Gastrocnemius medialis (tissue), 4 donors: ENCODE measurements at regions not wholly inside any gene's neighbourhood (a gene's known extent, or its start where the extent isn't known, plus 50 kb on each side); places are given as distances from the start of the nearest gene placed in this dataset.

Experiments
- ATAC-seq, 2 donors: fragments of 150-250 bp; one replicate each; pipeline ENCODE4 v1.9.1; 2016
- DNase-seq, 2 donors: peaks; one replicate each; pipeline ENCODE4 v3.0.0-alpha.2; 2019
- H3K27ac ChIP-seq, 4 donors: fragments of 200-600 bp; sonication (generic); 1 replicate in 1 of 4; 2 replicates in 3 of 4; pipeline ENCODE4 v1.5.1; 2016 to 2018; ENCODE audit warnings: mild to moderate bottlenecking in 2 of 4, moderate library complexity in 1 of 4
- H3K27me3 ChIP-seq, 3 donors: fragments of 200-600 bp; sonication (generic) in 2 of 3; 1 replicate in 1 of 3; 2 replicates in 2 of 3; pipeline versions ENCODE4 v1.5.1 to v1.6.0; 2016 to 2019; ENCODE audit warnings: mild to moderate bottlenecking in 1 of 3, moderate library complexity in 1 of 3
- H3K36me3 ChIP-seq, 2 donors: fragments of 200-600 bp; sonication (generic) in 1 of 2; one replicate each; pipeline ENCODE4 v1.5.1; 2017 to 2018
- H3K4me1 ChIP-seq, 2 donors: fragments of 200-600 bp; sonication (generic) in 1 of 2; one replicate each; pipeline ENCODE4 v1.5.1; 2016 to 2017; ENCODE audit warnings: mild to moderate bottlenecking in 2 of 2
- H3K4me3 ChIP-seq, 4 donors: fragments of 200-600 bp; sonication (generic) in 3 of 4; 1 replicate in 1 of 4; 2 replicates in 3 of 4; pipeline ENCODE4 v1.5.1; 2016 to 2019; ENCODE audit warnings: mild to moderate bottlenecking in 2 of 4
- H3K9me3 ChIP-seq, 3 donors: fragments of 200-600 bp; sonication (generic) in 2 of 3; 1 replicate in 1 of 3; 2 replicates in 2 of 3; pipeline ENCODE4 v1.5.1; 2016 to 2019
- POLR2A ChIP-seq, 2 donors: fragments of 450-650 bp; IDR thresholded peaks; one replicate each; pipeline ENCODE4 v1.6.1; 2017; ENCODE audit warnings: antibody characterized with exemption in 2 of 2, mild to moderate bottlenecking in 2 of 2, moderate library complexity in 2 of 2
- in situ Hi-C, 4 donors: fragments of 200-750 bp; cut with MboI; loops; one replicate each; pipeline versions ENCODE4 v1.15.0 to v1.8.0; 2017; ENCODE audit warnings: low sequenced_read_pairs in 4 of 4
- intact Hi-C: fragments of 100-400 bp; cut with DNase I; formaldehyde crosslinking; loops from one replicate; pipeline ENCODE4 v1.15.1; 2023; ENCODE audit warnings: low total_unique reads
- TF ChIP-seq, protein P1 (sequence below), 5 experiments: fragments of 450-650 bp in 3 of 5; fragments of 200-600 bp in 2 of 5; sonication (generic) in 2 of 5; IDR thresholded peaks in 4 of 5; conservative IDR thresholded peaks in 1 of 5; 1 replicate in 4 of 5; 2 replicates in 1 of 5; pipeline ENCODE4 v1.5.1; 2016 to 2019; ENCODE audit warnings: antibody characterized with exemption in 5 of 5, mild to moderate bottlenecking in 3 of 5, moderate library complexity in 3 of 5

DNA sequence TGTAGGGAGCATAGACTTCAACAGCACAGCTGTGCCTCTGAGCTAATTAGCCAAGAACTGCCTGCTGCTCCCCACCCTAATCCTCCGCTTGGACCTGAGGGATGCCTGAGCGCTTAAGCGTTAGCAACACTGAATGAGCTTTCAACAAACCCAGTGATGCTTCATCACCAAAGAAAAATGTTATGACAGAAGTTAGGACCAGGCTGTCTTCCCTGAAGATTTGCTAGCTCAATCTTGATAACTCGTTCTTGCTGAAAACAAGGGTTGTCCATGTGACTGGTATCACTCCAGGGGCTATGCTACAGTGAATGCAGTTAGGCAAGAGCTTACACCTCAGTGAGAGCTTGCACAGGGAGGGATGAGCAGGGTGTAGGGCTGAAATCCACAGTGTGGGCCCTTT lies 190.7 kb upstream of the SIX2 start:
- peak; percentile 19 to 34 for DNase-seq
- Histone ChIP-seq H3K27me3 (no peaks in the 10 kb centered on the region), H3K9me3 (no peaks in the 10 kb centered on the region), H3K4me1 (no peaks in the 10 kb centered on the region), H3K27ac (no peak overlapping the region), H3K36me3 (no peaks in the 10 kb centered on the region), H3K4me3 (no peak overlapping the region)
- in situ Hi-C loops (no loop called here), intact Hi-C loops (no loop called here)
- TF ChIP-seq POLR2A (IDR thresholded peaks at IDR 0.05), result no peak
- TF ChIP-seq, protein P1, sequence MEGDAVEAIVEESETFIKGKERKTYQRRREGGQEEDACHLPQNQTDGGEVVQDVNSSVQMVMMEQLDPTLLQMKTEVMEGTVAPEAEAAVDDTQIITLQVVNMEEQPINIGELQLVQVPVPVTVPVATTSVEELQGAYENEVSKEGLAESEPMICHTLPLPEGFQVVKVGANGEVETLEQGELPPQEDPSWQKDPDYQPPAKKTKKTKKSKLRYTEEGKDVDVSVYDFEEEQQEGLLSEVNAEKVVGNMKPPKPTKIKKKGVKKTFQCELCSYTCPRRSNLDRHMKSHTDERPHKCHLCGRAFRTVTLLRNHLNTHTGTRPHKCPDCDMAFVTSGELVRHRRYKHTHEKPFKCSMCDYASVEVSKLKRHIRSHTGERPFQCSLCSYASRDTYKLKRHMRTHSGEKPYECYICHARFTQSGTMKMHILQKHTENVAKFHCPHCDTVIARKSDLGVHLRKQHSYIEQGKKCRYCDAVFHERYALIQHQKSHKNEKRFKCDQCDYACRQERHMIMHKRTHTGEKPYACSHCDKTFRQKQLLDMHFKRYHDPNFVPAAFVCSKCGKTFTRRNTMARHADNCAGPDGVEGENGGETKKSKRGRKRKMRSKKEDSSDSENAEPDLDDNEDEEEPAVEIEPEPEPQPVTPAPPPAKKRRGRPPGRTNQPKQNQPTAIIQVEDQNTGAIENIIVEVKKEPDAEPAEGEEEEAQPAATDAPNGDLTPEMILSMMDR (IDR thresholded peaks at IDR 0.05 in 4 of 5, conservative IDR thresholded peaks at IDR 0.05 in 1 of 5), result no peak
- peak in 1 of 2 donors; percentile 80 for ATAC-seq

DNA sequence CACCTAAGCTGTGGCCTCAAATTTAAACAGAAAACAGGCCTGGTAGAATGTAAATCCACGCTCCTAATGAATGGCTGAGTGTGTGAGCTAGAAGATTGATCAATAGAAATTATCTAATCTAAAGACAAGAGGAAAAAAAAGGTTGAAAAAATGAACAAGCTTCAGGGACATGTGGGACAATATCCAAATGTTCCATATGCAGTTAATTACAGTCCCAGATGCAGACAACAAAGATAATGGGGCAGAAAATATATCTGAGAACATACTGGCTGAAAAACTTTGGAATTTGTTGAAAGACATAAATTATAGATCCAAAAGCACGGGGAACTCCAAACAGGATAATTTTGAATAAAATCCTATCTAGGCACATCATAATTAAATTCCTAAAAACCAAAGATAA lies 186.7 kb upstream of the SIX2 start:
- TF ChIP-seq, protein P1 (IDR thresholded peaks at IDR 0.05 in 4 of 5, conservative IDR thresholded peaks at IDR 0.05 in 1 of 5), result no peak
- no peak for TF ChIP-seq POLR2A (IDR thresholded peaks at IDR 0.05)

DNA sequence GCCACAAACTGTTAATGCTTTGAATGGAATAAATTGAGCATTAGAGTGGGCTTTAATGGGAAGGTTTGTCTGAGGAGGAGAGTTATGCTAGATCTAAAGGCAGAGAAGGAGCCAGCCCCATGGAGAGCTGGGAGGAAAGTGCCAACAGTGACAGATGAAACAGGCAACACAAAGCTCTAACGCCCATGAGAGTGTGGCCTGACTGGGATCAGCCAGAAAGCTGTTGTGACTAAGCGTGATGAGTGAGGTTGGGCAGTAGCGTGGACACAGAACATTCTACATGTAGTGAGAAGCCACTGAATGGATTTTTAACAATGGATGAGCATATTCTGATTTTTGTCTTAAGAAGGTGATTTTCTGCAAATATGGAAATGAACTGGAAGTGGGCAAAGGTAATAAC lies 185.3 kb upstream of the SIX2 start:
- H3K27ac ChIP-seq, result no peak overlapping the region
- DNase-seq, result no peak
- intact Hi-C loops, result no loop called here
- no peaks in the 10 kb centered on the region for H3K9me3 ChIP-seq
- in situ Hi-C loops, result no loop called here
- H3K36me3 ChIP-seq, result no peaks in the 10 kb centered on the region
- no peak overlapping the region for H3K4me3 ChIP-seq
- TF ChIP-seq POLR2A (IDR thresholded peaks at IDR 0.05), result no peak
- TF ChIP-seq, protein P1 (IDR thresholded peaks at IDR 0.05 in 4 of 5, conservative IDR thresholded peaks at IDR 0.05 in 1 of 5), result no peak
- H3K4me1 ChIP-seq, result peaks cover 0 to 12% of the 10 kb centered on the region in 2 donors
- H3K27me3 ChIP-seq, result peaks cover 0 to 4% (median 0%) of the 10 kb centered on the region in 3 donors
- no peak for ATAC-seq

More for the DNA sequence above, 186.7 kb upstream of the SIX2 start:
- Histone ChIP-seq H3K4me3 (no peak overlapping the region), H3K9me3 (no peaks in the 10 kb centered on the region), H3K36me3 (no peaks in the 10 kb centered on the region), H3K27me3 (peaks cover 0 to 4% (median 0%) of the 10 kb centered on the region in 3 donors), H3K27ac (no peak overlapping the region), H3K4me1 (peaks cover 0 to 10% of the 10 kb centered on the region in 2 donors)
- in situ Hi-C loops, result no loop called here
- ATAC-seq (no peak), DNase-seq (no peak)
- intact Hi-C loops, result no loop called here

DNA sequence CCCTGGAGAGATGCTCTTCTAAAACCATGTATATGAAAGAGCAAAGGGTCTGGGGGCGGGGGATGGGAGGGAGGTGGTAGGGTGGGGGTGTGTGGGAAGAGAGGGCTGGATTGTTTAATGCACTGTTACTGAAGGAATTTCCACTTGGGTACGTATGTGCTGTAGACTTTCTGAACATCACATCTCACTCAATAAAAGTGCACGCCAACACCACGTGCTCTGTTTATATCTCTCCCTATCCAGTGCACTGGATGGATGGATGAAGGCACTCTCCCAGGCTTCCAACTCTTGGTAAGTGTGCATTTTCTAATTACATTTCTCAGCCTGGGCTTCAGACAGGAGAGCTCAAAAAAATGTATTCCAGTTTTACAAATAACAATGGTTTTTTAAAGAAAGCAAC lies 184.3 kb upstream of the SIX2 start:
- no peak for ATAC-seq
- H3K4me3 ChIP-seq, result no peak overlapping the region
- no peaks in the 10 kb centered on the region for H3K36me3 ChIP-seq
- TF ChIP-seq, protein P1 (IDR thresholded peaks at IDR 0.05 in 4 of 5, conservative IDR thresholded peaks at IDR 0.05 in 1 of 5), result no peak
- TF ChIP-seq POLR2A (IDR thresholded peaks at IDR 0.05), result no peak
- H3K27me3 ChIP-seq, result peaks cover 0 to 4% (median 0%) of the 10 kb centered on the region in 3 donors
- DNase-seq, result no peak
- no peak overlapping the region for H3K27ac ChIP-seq
- no peaks in the 10 kb centered on the region for H3K9me3 ChIP-seq
- H3K4me1 ChIP-seq, result peaks cover 0 to 12% of the 10 kb centered on the region in 2 donors
- in situ Hi-C loops (no loop called here), intact Hi-C loops (no loop called here)

DNA sequence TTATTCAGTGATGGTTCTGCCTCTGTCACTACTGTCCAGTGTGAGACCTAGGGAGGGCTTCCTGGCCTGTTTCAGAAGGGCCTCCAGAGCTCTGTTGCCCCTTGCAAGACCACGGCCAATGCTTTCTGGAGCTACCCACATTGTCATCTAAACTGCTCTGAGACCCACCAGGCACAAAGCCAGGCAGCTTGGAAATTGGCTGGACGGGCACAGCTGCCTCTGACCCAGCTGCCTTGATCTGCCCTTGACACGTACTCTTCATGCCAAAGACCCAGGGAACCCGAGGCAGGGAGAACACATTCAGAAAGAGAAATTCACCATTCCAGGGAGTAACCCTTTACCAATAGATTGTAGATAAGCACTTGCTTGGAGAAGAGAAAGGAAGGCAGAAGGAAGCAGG lies 183.7 kb upstream of the SIX2 start:
- in situ Hi-C loops, result no loop called here
- H3K27ac ChIP-seq, result no peak overlapping the region
- no peaks in the 10 kb centered on the region for H3K36me3 ChIP-seq
- DNase-seq (no peak), ATAC-seq (no peak)
- TF ChIP-seq POLR2A (IDR thresholded peaks at IDR 0.05), result no peak
- TF ChIP-seq, protein P1 (IDR thresholded peaks at IDR 0.05 in 4 of 5, conservative IDR thresholded peaks at IDR 0.05 in 1 of 5), result no peak
- H3K27me3 ChIP-seq, result peaks cover 0 to 4% (median 0%) of the 10 kb centered on the region in 3 donors
- peaks cover 0 to 12% of the 10 kb centered on the region in 2 donors for H3K4me1 ChIP-seq
- no peak overlapping the region for H3K4me3 ChIP-seq
- intact Hi-C loops, result no loop called here
- H3K9me3 ChIP-seq, result no peaks in the 10 kb centered on the region
